HG03159 (cell line): ENCODE measurements at regions not wholly inside any gene's neighbourhood (a gene's known extent, or its start where the extent isn't known, plus 50 kb on each side); places are given as distances from the start of the nearest gene placed in this dataset.
A peak's percentile ranks its signal among the peaks of the same experiment; 100 is the strongest.

Experiments
- ATAC-seq: cut with Tn5 transposase; IDR thresholded peaks from one replicate; pipeline ENCODE4 v1.9.1; 2021; ENCODE audit warnings: mild to moderate bottlenecking, moderate library complexity; ENCODE audit not compliant: unreplicated experiment

DNA sequence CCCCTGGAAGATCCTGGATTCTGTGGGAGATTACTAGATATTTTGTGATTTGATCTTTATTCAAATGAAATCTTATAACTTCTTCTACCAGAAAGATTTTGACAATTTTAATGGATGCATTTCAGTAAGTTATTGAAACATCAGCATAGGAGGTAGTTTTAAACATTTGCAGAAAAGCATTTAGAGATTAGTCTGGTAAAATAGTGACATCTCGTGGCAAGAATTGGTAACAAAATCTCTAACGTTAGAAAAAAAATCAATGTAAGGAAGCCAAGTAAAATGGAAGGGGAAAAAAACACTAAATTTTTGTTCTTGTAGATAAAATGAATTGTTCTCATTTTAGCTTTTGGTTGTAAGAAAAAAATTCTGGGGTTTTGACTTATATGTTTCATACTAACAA is 73.3 kb downstream of the TASL start:
- ATAC-seq = no peak

GRCh38 chrX:30495468-30495867 is 82.1 kb downstream of the TASL start:
- ATAC-seq = no peak

DNA sequence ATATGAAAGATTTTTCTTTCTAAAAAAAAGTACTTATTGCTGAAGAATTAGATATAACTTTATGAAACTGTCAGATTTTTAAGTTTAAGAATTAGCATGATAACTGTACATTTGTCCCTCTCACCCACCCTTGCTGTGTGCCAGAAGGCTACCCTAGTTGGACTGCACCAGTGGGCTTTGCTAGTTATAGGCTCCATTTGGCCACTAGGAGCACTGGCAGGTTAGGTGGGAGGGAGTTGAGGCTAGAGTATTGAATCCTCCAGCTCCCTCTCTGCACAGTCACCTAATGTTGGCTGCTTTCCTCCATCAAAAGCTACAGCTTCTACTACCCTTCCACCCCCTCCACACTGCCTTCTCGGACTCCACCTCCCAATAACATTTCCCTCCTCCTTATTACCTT is 84.2 kb downstream of the TASL start:
- ATAC-seq = no peak

GRCh38 chrX:30489323-30489722 is 88.2 kb downstream of the TASL start:
- ATAC-seq = peak; percentile 34

DNA sequence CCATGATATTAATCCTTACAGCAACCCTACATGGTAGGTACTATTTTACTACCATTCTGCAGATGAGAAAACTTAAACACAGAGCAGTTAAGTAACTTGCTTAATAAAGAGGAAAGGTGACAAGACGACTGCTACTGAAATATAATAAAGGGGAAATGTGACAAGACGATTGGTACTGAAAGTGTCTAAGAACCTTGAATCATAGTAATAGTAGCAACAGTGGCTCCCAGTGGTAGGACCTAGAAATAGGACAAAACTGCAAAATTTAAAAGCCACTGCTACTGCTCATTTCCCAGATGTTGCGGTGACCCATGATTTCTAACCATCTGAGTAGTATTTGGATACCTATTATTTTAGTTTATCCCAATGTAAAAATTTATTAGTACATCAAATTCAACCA is 89.5 kb downstream of the TASL start:
- peak; percentile 81 for ATAC-seq

- ATAC-seq = peak; percentile 59
Observed at GRCh38 chrX:30483996-30484395, 93.6 kb downstream of the TASL start.

- ATAC-seq = no peak
Observed at GRCh38 chrX:30468471-30468870, 109.1 kb downstream of the TASL start.
